ENCODE measurements at regions not wholly inside any gene's neighbourhood (a gene's known extent, or its start where the extent isn't known, plus 50 kb on each side); places are given as distances from the start of the nearest gene placed in this dataset.

DNA sequence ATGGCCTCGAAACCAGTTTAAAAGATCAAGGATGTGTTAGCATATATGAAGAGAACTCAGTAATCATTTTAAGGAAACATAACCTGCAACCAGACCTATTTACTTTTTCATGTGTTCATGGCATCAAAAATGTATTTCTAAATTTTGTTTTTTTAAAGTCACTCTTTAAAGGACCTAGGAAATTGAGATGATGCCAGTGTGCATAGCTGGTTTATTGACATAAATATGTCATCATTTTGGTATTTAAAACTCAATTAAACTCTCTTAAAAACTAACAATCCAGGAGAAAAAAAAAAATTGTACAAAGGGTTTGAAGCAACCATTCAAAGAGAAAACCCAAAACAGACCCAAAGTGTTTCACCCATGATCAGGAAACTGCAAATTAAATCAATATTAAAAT is 198.9 kb upstream of the RND3 start:
- Histone ChIP-seq H3K36me3 (ENCODE audit: low read depth) (no peaks in the 10 kb centered on the region), H3K9me3 (no peaks in the 10 kb centered on the region), H3K4me1 (ENCODE audit: low read depth) (no peaks in the 10 kb centered on the region), H3K4me3 (no peak overlapping the region)
- no peak for TF ChIP-seq CTCF (IDR thresholded peaks at IDR 0.05)
- intact Hi-C loops (cut with DNase I, micrococcal nuclease), result no loop called here
- no peak for ATAC-seq
- DNase-seq, result no peak

DNA sequence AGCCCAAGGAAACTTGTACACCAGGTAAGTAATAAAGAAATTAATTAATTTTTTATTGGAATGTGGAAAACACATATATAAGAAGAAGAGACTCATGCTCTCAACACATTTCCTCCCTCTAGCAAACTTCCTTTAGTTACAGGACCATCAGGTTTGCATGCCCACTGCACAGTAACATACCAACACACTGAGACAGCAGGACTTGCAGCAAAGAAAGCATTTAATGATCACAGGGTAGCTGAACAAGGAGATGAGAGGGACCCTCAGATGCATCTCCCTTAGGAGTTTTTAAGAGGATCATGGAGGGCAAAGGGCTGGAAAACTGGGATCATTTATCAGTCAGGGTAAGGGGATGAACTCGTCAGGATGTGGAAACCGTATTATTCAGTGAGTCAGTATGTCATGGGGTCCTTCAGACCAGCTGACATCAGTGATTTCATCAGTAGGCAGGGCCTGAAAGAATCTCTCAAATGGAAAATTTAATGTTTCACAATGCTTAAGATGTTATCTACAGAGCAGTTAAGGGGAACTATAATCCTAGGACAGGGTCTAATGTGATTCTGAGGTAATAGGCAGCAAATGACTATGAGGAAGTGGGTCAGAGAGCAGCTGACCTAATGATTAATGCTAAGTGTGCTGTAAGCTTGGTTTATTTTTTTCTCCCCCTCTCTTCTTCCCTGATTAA is 193.8 kb upstream of the RND3 start:
- no peak for DNase-seq
- no peaks in the 10 kb centered on the region for H3K36me3 ChIP-seq (ENCODE audit: low read depth)
- no peak overlapping the region for H3K4me3 ChIP-seq
- intact Hi-C loops (cut with DNase I, micrococcal nuclease), result no loop called here
- no peaks in the 10 kb centered on the region for H3K4me1 ChIP-seq (ENCODE audit: low read depth)
- no peaks in the 10 kb centered on the region for H3K9me3 ChIP-seq
- no peak for TF ChIP-seq CTCF (IDR thresholded peaks at IDR 0.05)
- no peak for ATAC-seq

DNA sequence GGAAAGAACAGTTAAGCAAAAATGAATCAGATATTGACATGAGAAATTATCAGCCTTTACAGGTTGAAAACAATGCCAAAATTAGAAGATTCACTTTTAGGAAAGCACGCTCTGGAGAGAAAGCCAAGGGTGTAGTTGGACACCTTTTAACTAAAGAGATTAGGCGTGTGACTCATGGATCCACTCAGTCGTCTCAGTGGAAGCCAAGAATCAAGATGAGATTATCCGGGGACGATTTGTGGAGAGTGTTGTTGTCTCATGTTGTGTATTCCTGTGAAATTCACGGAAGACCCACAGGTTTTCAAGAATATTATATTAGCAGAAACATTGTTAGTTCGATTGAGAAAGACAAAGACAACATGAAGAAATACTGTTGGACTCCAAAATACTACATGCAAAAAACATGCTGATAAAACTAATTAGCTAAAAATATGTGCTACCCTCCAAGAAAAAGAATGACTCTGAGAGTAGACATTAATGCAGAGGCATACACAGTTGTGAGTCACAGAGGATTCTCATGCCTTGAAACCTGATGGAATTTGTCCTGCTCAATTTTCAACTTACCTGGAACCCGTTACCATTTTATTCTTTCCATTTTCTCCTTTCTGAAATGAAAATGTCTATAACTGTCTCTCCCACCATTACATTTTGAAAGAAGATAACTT is 192.1 kb upstream of the RND3 start:
- no peak for TF ChIP-seq CTCF (IDR thresholded peaks at IDR 0.05)
- Histone ChIP-seq H3K36me3 (ENCODE audit: low read depth) (no peaks in the 10 kb centered on the region), H3K4me3 (no peak overlapping the region), H3K4me1 (ENCODE audit: low read depth) (no peaks in the 10 kb centered on the region), H3K9me3 (no peaks in the 10 kb centered on the region)
- intact Hi-C loops (cut with DNase I, micrococcal nuclease), result no loop called here
- no peak for ATAC-seq
- no peak for DNase-seq

GRCh38 chr2:150677551-150677950 is 190.1 kb upstream of the RND3 start:
- no peak for ATAC-seq
- Histone ChIP-seq H3K4me1 (ENCODE audit: low read depth) (no peaks in the 10 kb centered on the region), H3K4me3 (no peak overlapping the region), H3K36me3 (ENCODE audit: low read depth) (no peaks in the 10 kb centered on the region), H3K9me3 (no peaks in the 10 kb centered on the region)
- no peak for DNase-seq
- TF ChIP-seq CTCF (IDR thresholded peaks at IDR 0.05), result no peak
- intact Hi-C loops (cut with DNase I, micrococcal nuclease), result no loop called here

- no peaks in the 10 kb centered on the region for H3K4me1 ChIP-seq (ENCODE audit: low read depth)
- no peak for TF ChIP-seq CTCF (IDR thresholded peaks at IDR 0.05)
- intact Hi-C loops (cut with DNase I, micrococcal nuclease), result no loop called here
- ATAC-seq, result no peak
- no peak for DNase-seq
- no peak overlapping the region for H3K4me3 ChIP-seq
- no peaks in the 10 kb centered on the region for H3K36me3 ChIP-seq (ENCODE audit: low read depth)
- no peaks in the 10 kb centered on the region for H3K9me3 ChIP-seq
These were observed 189.4 kb upstream of the RND3 start for GRCh38 chr2:150676747-150677383.

Data from mucosa of descending colon (tissue), 3 donors.